B cell (primary cell): ENCODE measurements at regions not wholly inside any gene's neighbourhood (a gene's known extent, or its start where the extent isn't known, plus 50 kb on each side); places are given as distances from the start of the nearest gene placed in this dataset.

ENCODE experiments used
- CTCF ChIP-seq: fragments of 200-600 bp; IDR thresholded peaks from one replicate; pipeline ENCODE4 v1.8.0; 2022; ENCODE audit warnings: antibody characterized with exemption, mild to moderate bottlenecking
- EZH2 ChIP-seq: IDR thresholded peaks from 2 replicates; pipeline ENCODE4 v1.6.1; 2012; ENCODE audit warnings: borderline replicate concordance, low read depth, mild to moderate bottlenecking, moderate library complexity, low read length; ENCODE audit not compliant: insufficient read depth, poor library complexity, severe bottlenecking

GRCh38 chr12:114882083-114882482 lies 198.1 kb upstream of the TBX3 start:
- TF ChIP-seq CTCF = no peak
- TF ChIP-seq EZH2 = no peak
